NCI-H748 treated with DMSO at 0.1 percent for 48 hours (cell line): ENCODE measurements at regions not wholly inside any gene's neighbourhood (a gene's known extent, or its start where the extent isn't known, plus 50 kb on each side); places are given as distances from the start of the nearest gene placed in this dataset.
"Not testable (repeated sequence)": the region's sequence is repeated elsewhere in the genome, so short reads cannot be mapped to it uniquely, and the experiment has no call there.

ENCODE experiments used
- DNase-seq: peaks from one replicate; lab custom pipeline; 2025; lab: John Stamatoyannopoulos, UW

DNA sequence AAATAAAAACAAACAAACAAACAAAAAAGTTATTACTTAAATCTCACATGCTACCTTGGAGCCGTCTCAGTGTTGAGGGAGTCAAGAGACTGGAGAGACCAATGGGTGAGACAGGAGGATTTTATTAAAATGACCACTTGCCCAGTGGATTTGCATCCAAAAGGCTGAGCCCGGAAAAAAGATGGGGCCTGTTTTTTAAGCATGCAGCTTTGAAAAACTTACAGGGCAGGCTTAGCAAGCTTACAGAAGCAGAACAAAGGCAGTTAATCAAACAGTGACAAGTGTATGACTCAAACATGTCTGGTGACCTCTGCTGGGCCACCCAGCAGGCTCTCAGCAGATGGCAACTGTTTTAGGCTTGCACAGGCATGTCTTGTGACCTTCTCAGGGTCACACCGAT lies 82.5 kb downstream of the POTEH start:
- DNase-seq, result not testable (repeated sequence)

DNA sequence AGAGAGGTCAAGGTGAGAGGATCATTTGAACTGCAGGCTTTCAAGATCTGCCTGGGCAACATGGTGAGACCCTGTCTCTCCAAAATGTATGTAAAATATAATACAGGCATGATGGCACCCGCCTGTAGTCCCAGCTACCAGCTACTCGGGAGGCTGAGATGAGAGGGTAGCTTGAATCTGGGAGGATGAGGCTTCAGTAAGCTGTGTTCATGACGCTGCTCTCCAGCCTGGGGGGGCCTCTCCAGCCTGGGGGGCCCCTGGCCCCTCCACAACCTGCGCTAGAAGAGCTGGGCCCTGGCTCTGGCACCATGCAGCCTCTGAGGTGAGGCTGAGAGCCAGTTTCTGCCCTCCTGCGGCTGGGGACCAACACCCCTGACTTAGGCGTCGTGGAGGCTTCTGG lies 85.3 kb downstream of the POTEH start:
- not testable (repeated sequence) for DNase-seq

DNA sequence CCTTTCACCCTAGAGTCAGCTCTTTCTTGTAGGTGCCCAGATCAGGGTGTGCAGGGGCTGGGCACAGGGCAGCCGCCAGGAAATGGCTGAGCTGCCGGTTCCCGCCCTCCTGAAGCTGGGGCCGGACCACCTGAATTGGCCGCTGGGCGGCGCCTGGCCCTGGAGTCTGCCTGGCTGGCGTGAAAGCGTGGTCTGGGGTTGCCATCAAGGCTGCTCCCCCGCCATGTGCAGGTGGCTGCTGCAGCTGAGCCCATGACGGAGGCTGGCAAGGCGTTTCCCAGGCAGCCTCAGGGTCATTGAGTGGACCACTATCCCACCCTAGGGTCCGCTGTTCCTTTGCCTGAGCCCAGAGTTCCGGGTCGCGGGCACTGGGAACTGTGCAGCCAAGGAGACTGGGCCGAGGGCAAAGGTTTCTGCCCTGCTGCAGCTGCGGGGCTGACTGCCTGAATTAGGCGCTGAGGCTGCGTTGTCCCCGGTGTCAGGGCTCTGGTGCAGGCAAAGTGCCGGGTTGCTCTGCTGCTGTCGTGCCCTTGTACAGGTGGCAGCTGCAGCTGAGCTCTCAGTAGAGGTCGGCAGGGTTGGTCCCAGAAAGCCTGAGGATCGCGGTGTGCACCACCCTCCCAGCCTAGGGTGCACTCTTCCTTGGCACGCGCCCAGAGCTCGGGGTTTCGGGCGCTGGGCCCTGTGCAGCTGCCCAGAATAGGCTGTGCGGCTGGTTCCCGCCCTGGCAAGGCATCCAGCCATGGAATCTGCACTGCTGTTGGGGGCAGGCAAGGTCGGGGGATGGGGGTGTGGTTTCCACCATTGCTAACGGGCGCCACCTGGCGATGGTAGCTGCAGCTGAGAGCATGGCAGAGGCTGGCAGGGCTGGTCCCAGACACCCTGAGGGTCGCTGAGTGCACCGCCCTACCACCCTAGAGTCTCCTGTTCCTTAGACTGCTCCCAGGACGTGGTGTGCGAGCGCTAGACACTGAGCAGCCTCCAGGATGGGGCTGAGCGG lies 86.1 kb downstream of the POTEH start:
- peak; percentile 21 for DNase-seq

DNA sequence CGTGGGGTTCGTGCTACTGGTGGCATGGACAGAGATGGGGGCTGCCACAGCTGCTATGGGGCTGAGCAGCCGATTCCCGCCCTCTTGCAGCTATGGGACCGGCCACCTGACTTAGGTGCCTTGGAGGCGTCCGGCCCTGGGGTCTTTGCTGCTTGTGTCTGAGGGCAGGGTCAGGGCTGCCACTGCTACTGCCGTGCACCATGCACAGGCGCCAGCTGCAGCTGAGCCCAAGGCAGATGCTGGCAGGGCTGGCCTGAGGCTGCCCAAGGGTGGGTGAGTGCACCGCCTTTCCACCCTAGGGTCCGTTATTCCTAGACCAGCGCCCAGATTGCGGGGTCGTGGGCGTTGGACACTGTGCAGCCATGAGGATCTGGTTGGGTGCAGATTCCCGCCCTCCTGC lies 86.9 kb downstream of the POTEH start:
- not testable (repeated sequence) for DNase-seq

DNA sequence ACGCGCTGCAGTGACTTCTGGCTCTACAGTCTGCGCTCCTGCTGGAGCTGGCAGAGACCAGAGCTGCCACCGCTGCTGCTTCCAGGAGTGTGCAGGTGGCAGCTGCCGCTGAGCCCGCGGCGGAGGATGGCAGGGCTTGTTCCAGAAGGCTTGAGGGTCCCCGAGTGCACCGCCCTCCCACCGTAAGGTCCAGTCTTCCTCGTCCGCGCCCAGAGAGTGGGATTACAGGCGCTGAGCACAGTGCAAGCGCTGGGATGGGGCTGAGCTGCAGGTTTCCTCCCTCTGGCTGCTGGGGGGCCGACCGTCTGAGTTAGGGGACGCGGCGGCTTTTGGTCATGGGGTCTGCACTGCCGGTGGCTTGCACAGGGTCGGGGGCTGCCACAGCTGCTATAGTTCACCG lies 87.3 kb downstream of the POTEH start:
- DNase-seq, result not testable (repeated sequence)

DNA sequence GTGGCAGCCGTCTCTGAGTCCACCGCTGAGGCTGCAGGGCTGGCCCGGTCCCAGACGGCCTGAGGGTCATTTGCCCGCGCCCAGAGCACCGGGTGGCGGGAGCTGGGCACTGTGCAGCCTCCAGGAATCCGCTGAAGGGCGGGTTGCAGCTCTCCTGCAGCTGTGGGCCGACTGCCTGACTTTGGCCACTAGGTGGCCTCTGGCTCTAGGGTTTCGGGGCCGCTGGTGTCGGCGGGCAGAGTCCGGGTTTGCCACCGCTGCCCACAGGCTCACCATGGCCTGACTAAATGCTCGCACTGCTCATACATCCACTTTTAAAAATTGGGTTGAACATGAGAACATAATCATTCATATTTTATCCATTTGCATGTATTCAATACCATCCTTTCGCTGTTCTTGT lies 87.7 kb downstream of the POTEH start:
- DNase-seq, result not testable (repeated sequence)

DNA sequence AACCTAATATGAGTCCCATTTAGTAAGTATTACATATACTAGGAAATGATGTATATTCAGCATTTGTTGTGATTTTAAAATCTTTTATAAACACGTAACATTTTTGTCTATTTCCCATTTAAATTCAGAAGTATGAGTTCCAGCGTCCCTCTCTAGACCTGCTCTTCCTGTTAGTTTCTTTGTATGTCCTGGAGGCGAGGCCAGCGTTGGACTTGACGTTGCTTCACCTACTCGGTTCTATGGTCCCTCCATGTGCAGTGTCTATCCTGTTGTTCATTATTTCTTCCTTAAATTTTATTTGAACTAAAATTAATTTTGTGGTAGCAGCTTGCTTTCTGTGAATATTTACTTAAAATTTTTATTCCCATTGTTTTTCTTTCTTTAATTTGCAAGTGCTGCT lies 88.5 kb downstream of the POTEH start:
- DNase-seq, result not testable (repeated sequence)

DNA sequence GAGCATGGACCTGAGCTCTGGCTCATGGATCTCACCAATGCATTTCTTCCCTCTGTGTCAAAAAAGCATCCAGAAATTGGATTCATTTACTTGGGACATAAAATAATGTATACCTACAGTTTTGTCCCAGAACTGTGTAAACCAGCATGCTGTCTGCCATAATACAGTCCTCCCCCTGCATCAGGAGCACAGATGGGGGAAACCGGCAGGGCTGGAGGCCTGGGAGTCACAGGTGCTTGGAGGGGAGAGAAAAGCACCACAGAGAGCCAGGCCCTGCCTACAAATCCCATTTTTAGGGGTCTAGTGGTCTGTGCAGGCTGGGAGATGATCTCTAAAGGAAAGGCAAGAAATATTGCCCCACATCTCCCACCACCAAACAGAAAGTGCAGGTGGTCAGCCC lies 91.8 kb downstream of the POTEH start:
- not testable (repeated sequence) for DNase-seq

DNA sequence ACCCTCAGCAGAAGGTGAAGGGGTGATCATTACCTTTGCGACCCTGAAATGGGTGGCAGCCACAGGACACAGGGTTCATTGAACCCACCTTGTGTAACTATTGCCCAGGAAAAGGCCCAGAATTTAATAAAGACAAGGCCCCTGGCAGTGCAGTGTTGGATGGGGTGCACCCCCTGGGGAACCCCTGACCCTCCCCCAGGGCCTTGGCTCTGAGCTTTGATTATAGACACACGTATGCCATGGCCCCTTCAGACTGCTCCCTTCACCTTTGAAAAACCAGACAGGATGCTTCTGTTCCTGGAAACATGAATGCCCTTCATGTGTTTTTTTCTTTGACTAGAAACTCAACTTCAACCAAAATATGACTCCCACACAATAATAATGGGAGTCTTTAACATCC lies 93.1 kb downstream of the POTEH start:
- not testable (repeated sequence) for DNase-seq

DNA sequence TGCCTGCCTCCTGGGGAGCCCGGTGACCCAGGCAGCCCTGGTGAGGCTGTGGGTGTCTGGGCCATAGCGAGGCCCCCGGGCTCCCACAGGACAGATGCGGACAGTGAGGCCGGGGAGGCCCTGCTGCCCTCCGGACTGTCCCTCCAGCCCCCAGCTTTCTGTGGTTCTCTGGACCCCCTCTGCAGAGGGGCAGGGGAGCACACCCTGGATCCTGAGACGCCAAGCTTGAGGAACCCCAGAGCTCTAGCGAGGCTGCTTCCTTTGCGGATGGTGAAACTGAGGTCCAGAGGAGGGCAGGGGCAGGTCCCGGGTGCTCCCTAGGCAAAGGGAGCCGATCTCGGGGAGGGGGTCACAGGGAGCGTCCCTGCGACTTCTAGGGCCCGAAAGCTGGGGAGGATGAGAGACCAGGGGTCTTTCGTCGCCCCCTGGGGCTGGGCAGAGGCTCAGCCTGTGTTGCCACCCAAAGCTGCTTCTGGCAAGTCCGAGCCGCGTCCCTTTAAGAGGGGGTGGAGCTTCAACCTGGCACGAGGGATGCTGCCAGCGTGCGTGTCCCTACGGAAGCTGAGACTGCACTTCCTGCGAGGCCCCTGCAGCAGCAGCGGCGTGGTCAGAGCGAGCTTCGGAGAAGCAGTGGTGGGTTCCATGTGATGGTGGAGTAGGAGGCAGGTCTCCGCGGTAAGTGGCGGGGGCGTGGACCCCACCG lies 94.7 kb downstream of the POTEH start:
- DNase-seq, result not testable (repeated sequence)

DNA sequence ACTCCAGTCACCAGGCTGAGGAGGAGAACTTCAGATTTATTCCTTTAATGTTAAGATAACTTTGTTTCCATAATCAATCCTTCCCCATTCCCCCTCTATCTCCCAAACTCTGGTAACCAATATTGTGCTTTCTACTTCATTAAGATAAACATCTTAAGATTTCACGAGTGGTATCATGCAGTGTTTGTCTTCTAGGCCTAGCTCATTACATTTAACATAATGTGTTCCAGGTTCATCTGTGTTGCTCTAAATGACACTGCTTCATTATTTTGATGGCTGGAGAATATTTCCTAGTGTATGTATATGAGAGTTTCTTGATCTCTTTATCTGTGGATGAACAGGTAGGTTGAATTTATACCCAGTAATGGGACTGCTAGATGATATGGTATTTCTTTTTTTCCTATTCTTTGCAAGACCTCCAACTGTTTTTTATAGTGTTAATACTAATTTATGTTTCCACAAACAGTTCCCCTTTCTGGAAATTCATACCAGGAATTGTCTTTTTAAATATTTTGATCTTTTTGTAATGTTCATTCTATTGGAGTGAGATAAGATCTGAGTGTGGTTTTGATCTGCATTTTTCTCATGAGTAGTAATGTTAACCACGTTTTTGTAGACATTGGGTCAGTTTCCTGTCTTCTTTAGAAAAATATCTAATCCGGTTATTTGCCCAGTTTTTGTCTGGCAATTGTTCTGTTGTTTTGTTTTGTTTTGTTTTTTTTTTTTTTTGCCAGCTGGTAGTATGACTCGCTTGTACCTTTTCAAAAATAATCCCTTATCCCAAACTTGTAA lies 97.3 kb downstream of the POTEH start:
- not testable (repeated sequence) for DNase-seq

DNA sequence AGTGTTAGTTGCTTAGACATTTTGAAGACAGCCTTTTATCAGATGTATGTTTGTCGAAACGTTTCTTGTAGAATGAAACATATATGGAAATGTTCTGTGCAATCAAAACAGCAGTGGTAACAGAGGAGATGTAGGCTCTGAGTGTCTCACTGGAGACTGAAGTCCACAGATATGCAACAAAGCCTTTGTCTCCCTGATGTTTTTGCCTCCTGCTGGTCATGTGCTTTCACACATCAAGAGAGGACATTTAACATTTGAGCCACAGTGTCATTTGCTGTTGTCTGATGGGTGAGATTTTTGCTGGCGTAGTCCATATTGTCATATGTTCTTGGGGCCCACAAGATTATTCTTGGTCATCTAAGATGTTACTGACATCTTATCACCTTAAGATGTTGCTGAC lies 101.7 kb downstream of the POTEH start:
- not testable (repeated sequence) for DNase-seq

DNA sequence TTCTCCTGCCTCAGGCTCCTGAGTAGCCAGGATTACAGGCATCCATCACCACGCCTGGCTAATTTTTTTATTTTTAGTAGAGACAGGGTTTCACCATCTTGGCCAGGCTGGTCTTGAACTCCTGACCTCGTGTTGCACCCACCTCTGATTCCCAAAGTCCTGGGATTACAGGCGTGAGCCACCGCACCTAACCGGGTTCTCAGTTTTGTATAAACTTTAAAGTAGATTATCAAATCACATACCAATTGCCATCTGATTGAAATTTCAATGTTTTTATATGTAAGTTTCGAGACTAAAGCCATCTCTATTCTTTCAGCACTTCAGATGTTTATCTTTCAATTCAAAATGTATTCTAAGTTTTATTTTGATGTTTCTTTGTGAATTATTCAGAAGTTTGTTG lies 110.1 kb downstream of the POTEH start:
- not testable (repeated sequence) for DNase-seq

DNA sequence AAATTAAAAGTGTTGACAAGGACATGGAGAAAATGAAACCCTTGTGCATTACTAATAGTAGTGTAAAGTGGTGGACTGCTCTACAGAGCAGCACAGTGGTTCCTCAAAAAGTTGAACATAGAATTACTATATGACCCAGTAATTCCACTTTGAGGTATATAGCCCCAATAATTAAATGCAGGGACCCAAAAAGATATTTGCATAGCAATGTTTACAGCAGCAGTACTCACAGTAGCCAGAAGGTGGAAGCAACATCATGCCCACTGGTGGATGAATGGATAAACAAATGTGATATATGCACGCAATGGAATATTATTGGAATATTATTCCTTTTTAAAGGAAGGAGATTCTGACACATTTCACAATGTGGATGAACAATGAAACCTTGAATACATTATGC lies 121.3 kb downstream of the POTEH start:
- DNase-seq, result not testable (repeated sequence)

DNA sequence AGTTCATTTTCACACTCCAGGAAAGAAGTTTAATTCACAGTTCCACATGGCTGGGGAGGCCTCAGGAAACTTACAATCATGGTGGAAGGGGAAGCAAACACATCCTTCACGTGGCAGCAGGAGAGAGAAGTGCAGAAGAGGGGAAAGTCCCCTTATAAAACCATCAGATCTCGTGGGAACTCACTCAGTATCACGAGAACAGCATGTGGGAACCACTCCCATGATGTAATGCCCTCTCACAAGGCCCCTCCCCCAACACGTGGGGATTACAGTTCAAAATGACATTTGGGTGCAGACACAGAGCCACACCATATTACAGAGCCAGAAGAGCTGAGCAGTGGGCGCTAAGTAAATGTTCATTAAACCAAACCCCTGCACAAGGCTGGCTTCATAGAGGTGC lies 126.0 kb downstream of the POTEH start:
- not testable (repeated sequence) for DNase-seq

DNA sequence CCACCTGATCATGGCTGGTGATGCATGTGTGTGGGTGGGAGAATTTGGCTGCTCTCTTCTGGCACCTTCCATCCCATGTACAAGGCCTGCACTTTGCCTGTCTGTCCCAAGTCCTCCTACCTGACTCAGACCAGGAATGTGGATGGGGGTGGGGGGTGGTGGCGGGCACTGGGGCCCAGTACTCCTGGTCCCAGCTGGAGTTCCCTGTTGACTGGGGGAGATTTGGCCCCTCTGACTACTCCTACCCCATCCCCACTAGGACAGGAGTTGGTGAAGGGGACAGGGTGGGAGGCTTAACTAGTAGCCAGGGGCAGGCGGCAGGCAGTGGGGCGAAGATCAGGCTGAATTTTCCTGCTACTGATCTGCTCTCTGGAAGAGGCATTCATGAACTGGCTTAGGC lies 126.6 kb downstream of the POTEH start:
- DNase-seq, result not testable (repeated sequence)

DNA sequence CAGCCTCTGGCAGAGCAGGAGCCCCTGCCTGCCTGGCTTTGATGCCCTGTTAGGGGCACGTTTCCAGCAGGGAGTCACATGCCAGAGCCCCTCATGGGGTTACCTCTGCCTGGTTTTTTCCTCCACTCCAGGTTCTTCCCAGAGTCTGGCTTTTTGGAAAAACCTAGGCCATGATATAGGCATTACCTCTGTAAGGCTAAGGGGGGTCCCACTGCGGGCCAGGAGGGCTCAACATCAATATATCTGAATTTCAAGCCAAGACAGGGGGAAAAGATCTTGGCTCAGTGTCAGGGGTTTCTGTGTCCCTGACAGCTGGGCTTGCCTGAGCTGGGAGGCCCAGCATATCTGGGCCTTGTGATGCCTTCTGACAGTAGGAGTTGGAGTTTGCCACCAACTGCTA lies 127.4 kb downstream of the POTEH start:
- DNase-seq, result not testable (repeated sequence)

DNA sequence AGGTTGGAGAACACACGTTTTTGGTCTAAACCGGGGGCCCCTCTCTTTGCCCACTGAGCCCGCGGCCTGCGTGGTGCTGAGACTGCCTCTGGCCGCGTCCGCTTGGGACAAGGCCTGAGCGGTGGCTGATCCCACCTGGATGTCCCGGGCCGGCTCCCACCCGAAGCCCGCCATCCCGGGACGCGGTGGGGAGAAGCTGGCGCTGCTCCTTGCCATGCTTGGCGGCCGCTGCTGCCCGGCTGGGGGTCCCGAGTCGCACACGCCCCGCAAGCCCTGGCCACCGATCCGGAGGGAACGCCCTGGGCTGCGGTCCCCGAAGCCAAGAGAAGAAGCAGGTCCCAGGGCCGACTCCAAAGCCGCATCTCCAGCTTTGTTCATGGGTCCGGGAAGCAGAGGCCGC lies 130.1 kb downstream of the POTEH start:
- not testable (repeated sequence) for DNase-seq

DNA sequence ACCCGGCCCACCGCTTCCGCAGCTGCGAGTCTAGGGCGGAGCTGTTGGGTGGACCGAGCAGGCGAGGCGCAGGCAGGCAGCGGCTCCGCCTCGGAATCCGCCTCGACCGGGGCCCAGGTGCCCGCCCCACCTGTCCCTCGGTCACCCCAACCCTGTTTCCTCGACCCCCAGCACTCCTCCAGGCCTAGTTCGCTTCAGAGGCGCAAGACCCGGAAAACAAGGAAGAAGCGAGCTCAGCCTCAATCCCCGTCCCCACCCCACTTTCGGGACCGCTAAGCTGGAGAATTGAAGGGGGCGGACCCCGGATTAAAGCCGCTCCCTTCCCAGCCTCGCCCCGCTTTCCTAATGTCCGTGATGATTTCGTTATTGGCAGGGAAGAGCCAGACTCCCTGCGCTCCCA lies 131.3 kb downstream of the POTEH start:
- DNase-seq, result not testable (repeated sequence)

DNA sequence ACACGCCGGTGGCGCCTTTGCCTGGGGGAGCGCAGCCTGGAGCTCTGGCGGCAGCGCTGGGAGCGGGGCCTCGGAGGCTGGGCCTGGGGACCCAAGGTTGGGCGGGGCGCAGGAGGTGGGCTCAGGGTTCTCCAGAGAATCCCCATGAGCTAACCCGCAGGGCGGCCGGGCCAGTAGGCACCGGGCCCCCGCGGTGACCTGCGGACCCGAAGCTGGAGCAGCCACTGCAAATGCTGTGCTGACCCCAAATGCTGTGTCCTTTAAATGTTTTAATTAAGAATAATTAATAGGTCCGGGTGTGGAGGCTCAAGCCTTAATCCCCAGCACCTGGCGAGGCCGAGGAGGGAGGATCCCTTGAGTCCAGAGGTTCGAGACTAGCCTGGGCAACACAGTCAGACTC lies 132.2 kb downstream of the POTEH start:
- not testable (repeated sequence) for DNase-seq

DNA sequence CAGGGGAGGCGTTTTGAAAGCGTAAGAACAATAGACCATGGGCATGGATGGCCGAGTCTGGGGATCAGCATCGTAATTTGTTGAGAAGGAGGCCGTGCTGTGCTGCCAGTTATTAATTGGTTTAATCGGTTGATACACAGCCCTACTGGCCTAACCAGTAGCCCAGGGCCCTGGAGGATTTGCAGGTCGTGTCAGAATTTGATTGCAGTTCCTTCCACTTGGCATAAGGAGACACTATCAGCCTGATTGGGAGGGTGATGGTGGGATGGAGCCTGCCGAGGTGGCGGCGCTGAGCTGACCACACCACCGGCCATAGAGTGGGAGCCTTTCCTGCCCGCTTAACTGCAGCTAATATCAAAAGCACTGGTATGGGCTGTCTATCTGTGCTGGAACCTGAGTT lies 133.4 kb downstream of the POTEH start:
- DNase-seq, result not testable (repeated sequence)

DNA sequence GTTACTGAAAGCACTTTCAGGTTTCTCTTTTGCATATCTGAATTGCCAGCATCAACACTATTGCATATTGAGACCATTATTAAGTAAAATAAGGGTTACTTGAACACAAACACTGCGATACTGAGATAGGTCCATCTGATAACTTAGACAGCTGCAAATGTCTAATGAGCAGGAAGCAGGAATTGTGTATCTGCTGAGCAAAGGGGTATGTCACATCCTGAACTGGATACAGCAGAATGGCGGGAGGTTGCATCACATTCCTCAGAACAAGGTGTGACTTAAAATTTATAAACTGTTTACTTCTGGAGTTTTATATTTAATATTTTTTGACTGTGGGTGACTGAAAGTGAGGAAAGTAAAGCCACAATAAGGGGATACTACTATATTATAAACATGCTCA lies 142.4 kb downstream of the POTEH start:
- DNase-seq, result not testable (repeated sequence)
